ENCODE measurements at regions not wholly inside any gene's neighbourhood (a gene's known extent, or its start where the extent isn't known, plus 50 kb on each side); places are given as distances from the start of the nearest gene placed in this dataset.

DNA sequence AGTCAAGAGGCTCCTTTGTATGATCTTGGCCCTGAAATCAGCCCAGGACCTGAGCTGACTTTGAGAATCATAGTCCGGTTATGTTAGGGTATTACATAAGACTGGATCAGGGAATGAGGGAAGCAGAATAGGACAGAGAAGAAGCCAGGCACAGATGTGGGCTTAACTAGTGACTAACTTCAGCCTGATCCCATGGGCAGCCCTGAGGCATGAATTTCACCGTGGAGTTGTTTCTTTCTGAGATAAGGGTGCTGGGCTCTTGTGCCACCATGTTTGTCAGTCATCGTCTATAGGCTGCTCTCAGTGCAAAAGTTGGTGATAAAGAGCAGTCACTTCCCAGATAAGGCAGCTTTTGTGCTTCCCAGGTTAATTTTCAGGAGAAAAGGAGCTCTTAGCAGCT, 544.7 kb upstream of the SPTLC3 start:
- TF ChIP-seq, protein P1, sequence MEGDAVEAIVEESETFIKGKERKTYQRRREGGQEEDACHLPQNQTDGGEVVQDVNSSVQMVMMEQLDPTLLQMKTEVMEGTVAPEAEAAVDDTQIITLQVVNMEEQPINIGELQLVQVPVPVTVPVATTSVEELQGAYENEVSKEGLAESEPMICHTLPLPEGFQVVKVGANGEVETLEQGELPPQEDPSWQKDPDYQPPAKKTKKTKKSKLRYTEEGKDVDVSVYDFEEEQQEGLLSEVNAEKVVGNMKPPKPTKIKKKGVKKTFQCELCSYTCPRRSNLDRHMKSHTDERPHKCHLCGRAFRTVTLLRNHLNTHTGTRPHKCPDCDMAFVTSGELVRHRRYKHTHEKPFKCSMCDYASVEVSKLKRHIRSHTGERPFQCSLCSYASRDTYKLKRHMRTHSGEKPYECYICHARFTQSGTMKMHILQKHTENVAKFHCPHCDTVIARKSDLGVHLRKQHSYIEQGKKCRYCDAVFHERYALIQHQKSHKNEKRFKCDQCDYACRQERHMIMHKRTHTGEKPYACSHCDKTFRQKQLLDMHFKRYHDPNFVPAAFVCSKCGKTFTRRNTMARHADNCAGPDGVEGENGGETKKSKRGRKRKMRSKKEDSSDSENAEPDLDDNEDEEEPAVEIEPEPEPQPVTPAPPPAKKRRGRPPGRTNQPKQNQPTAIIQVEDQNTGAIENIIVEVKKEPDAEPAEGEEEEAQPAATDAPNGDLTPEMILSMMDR (IDR thresholded peaks at IDR 0.05; ENCODE audit: low read length), result no peak
- no peak for TF ChIP-seq EZH2 (IDR thresholded peaks at IDR 0.05; ENCODE audit: borderline replicate concordance, low read length)
